Neural cell (in vitro differentiated cells): ENCODE measurements at regions not wholly inside any gene's neighbourhood (a gene's known extent, or its start where the extent isn't known, plus 50 kb on each side); places are given as distances from the start of the nearest gene placed in this dataset.

ENCODE experiments used
- CTCF ChIP-seq: fragments of 450-650 bp; IDR thresholded peaks from 2 replicates; pipeline ENCODE4 v1.5.1; 2014; ENCODE audit warnings: antibody characterized with exemption, mild to moderate bottlenecking, moderate library complexity; ENCODE audit not compliant: poor library complexity, severe bottlenecking
- EP300 ChIP-seq: fragments of 450-650 bp; conservative IDR thresholded peaks from 2 replicates; pipeline ENCODE4 v1.6.1; 2014; ENCODE audit warnings: antibody characterized with exemption, mild to moderate bottlenecking, moderate library complexity; ENCODE audit not compliant: poor library complexity, severe bottlenecking
- EZH2 ChIP-seq: fragments of 200-600, 300-800 bp; shearing (Covaris generic), sonication (generic); IDR thresholded peaks from 2 replicates; pipeline ENCODE4 v1.6.1; 2014; ENCODE audit warnings: antibody characterized with exemption, low read length, borderline replicate concordance, mild to moderate bottlenecking; ENCODE audit not compliant: insufficient read depth, poor library complexity, severe bottlenecking
- POLR2AphosphoS5 ChIP-seq: IDR thresholded peaks from 2 replicates; pipeline ENCODE4 v1.6.1; 2012
- TAF1 ChIP-seq: IDR thresholded peaks from 2 replicates; pipeline ENCODE4 v1.6.1; 2012; ENCODE audit warnings: low read depth

GRCh38 chr7:116399819-116400218, 99.7 kb upstream of the CAV2 start:
- TF ChIP-seq CTCF (no peak), POLR2AphosphoS5 (no peak), EP300 (peak; percentile 17), EZH2 (no peak), TAF1 (no peak)
